ENCODE measurements at regions not wholly inside any gene's neighbourhood (a gene's known extent, or its start where the extent isn't known, plus 50 kb on each side); places are given as distances from the start of the nearest gene placed in this dataset.

DNA sequence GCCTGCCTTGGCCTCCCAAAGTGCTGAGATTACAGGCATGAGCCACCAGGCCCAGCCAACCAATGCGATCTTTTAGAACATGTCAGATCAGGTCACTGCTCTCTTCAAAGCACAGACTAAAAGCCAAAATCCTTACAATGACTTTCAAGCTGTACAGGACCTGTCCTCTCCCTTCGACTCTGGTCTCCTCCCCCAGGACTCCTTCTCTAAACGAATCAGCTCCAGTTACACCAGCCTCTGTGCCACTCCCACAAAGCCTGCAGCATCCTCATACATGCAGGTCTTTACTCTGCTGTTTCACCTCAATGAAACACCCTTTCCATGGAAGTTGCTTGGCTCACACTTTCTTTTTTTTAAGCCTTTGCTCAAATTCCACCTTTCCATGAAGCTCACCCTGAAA lies 436.0 kb downstream of the METTL4 start:
- H3K27me3 ChIP-seq, result no peaks in the 10 kb centered on the region
- intact Hi-C loops (cut with DNase I; ENCODE audit: low total_unique reads), result no loop called here
- H3K4me1 ChIP-seq, result no peaks in the 10 kb centered on the region
- no peak overlapping the region for H3K4me3 ChIP-seq
- H3K27ac ChIP-seq, result no peak overlapping the region
- H3K36me3 ChIP-seq, result no peaks in the 10 kb centered on the region
- no peak for DNase-seq
- WGBS, 5 donors, result 60 to 76% (median 67%) methylated on average over 3 of the region's 3 CpGs
- H3K9me3 ChIP-seq, result no peaks in the 10 kb centered on the region
- TF ChIP-seq POLR2AphosphoS5 (IDR thresholded peaks at IDR 0.05), result no peak
- TF ChIP-seq, protein P1, sequence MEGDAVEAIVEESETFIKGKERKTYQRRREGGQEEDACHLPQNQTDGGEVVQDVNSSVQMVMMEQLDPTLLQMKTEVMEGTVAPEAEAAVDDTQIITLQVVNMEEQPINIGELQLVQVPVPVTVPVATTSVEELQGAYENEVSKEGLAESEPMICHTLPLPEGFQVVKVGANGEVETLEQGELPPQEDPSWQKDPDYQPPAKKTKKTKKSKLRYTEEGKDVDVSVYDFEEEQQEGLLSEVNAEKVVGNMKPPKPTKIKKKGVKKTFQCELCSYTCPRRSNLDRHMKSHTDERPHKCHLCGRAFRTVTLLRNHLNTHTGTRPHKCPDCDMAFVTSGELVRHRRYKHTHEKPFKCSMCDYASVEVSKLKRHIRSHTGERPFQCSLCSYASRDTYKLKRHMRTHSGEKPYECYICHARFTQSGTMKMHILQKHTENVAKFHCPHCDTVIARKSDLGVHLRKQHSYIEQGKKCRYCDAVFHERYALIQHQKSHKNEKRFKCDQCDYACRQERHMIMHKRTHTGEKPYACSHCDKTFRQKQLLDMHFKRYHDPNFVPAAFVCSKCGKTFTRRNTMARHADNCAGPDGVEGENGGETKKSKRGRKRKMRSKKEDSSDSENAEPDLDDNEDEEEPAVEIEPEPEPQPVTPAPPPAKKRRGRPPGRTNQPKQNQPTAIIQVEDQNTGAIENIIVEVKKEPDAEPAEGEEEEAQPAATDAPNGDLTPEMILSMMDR (IDR thresholded peaks at IDR 0.05), result no peak
- TF ChIP-seq POLR2A (IDR thresholded peaks at IDR 0.05), result no peak

DNA sequence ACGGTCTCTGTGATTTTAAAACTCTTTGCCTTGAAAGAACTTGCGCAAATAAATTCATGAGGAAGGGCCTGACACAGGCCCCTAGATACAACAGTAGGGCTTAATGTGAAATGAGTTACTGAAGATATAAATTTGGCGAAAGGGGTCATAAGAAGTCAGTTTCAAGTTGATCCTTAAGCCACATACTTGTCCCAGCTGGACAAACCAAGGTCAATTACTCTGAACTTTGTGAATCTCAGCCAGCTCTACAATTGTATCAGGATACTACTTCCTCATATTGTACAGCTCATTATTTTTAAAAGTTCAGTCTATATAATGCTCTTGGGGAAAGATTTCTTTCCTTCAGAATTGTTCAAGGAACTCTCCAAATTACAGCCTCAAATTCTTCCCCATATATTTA lies 432.8 kb downstream of the METTL4 start:
- intact Hi-C loops (cut with DNase I; ENCODE audit: low total_unique reads), result no loop called here
- DNase-seq, result peak in 1 of 2 donors; percentile 19
- no peaks in the 10 kb centered on the region for H3K36me3 ChIP-seq
- no peak overlapping the region for H3K4me3 ChIP-seq
- 76 to 88% (median 81%) methylated on average over 3 of the region's 3 CpGs for WGBS, 5 donors
- TF ChIP-seq, protein P1 (IDR thresholded peaks at IDR 0.05), result no peak
- TF ChIP-seq POLR2A (IDR thresholded peaks at IDR 0.05) (no peak), POLR2AphosphoS5 (IDR thresholded peaks at IDR 0.05) (no peak), EP300 (IDR thresholded peaks at IDR 0.05) (no peak)
- no peaks in the 10 kb centered on the region for H3K9me3 ChIP-seq
- H3K4me1 ChIP-seq, result no peaks in the 10 kb centered on the region
- H3K27ac ChIP-seq, result no peak overlapping the region
- H3K27me3 ChIP-seq, result no peaks in the 10 kb centered on the region

DNA sequence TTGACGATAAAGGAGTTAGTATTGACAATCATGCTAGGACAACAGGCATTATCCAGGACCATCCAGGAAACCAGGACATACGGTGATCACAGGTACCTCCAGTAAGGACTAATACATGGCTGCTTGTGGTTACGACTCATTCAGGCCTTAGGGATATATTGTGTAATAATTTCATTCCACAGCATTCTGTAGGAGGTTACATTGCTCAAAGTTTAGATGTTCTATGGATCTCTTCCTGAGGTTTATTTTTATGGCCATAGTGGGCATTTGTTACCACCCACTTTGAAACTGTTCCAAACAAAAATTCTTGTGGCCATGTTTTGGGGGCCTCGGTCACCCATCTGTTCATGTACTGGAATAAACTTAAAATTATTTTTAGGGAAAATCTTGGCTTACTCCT lies 431.6 kb downstream of the METTL4 start:
- Histone ChIP-seq H3K9me3 (no peaks in the 10 kb centered on the region), H3K27ac (no peak overlapping the region), H3K4me1 (no peaks in the 10 kb centered on the region), H3K36me3 (no peaks in the 10 kb centered on the region), H3K27me3 (no peaks in the 10 kb centered on the region), H3K4me3 (no peak overlapping the region)
- 87 to 91% (median 88%) methylated on average over 4 of the region's 4 CpGs for WGBS, 5 donors
- DNase-seq, result no peak
- TF ChIP-seq, protein P1 (IDR thresholded peaks at IDR 0.05), result no peak
- TF ChIP-seq EP300 (IDR thresholded peaks at IDR 0.05) (no peak), POLR2A (IDR thresholded peaks at IDR 0.05) (no peak), POLR2AphosphoS5 (IDR thresholded peaks at IDR 0.05) (no peak)
- intact Hi-C loops (cut with DNase I; ENCODE audit: low total_unique reads), result no loop called here

DNA sequence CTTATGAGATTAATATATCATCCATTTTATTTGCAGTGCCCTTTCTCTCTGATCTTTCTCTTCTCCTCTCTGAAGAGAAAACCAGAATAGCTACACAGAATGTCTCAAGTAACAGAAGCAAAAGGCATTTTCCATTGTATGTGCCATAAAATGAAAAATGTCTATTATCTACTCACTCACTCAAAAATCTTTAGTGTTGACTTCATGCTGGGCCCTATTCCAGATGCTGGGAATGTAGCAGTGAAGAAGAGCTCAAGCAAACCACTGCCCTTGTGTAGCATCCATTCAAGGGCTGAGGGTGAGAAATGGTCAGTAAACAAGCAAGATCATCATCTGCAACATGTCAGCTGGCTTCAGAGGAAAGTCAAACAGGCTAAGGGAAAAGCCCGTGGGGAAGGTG lies 427.7 kb downstream of the METTL4 start:
- peak in 1 of 2 donors; percentile 58 for DNase-seq
- WGBS, 5 donors, result 38 to 56% (median 45%) methylated on average over 1 of the region's 1 CpG
- intact Hi-C loops (cut with DNase I; ENCODE audit: low total_unique reads), result no loop called here
- Histone ChIP-seq H3K4me1 (no peaks in the 10 kb centered on the region), H3K9me3 (no peaks in the 10 kb centered on the region), H3K27ac (no peak overlapping the region), H3K27me3 (no peaks in the 10 kb centered on the region), H3K36me3 (no peaks in the 10 kb centered on the region), H3K4me3 (no peak overlapping the region)
- no peak for TF ChIP-seq EP300 (IDR thresholded peaks at IDR 0.05)
- no peak for TF ChIP-seq POLR2AphosphoS5 (IDR thresholded peaks at IDR 0.05)
- no peak for TF ChIP-seq POLR2A (IDR thresholded peaks at IDR 0.05)
- TF ChIP-seq, protein P1 (IDR thresholded peaks at IDR 0.05), result no peak

Measured in stomach (tissue), 8 donors.